RPMI8226 (cell line): ENCODE measurements at regions not wholly inside any gene's neighbourhood (a gene's known extent, or its start where the extent isn't known, plus 50 kb on each side); places are given as distances from the start of the nearest gene placed in this dataset.

Experiments used
- DNase-seq: peaks from one replicate; pipeline ENCODE4 v3.0.0-alpha.2; 2015

GRCh38 chr5:112024769-112025168 is 267.8 kb upstream of the NREP start:
- DNase-seq = no peak

- no peak for DNase-seq
Measured at GRCh38 chr5:112024221-112024620, 267.2 kb upstream of the NREP start.

GRCh38 chr5:112023766-112024165 is 266.8 kb upstream of the NREP start:
- DNase-seq = no peak

- no peak for DNase-seq
Measured at GRCh38 chr5:112018846-112019245, 261.9 kb upstream of the NREP start.

GRCh38 chr5:112016980-112017379 is 260.0 kb upstream of the NREP start:
- DNase-seq = no peak

- DNase-seq = no peak
Measured at GRCh38 chr5:112014783-112015395, 257.9 kb upstream of the NREP start.

GRCh38 chr5:112013660-112014059 is 256.7 kb upstream of the NREP start:
- no peak for DNase-seq

GRCh38 chr5:112012104-112012503 is 255.1 kb upstream of the NREP start:
- no peak for DNase-seq

GRCh38 chr5:112010475-112010874 is 253.5 kb upstream of the NREP start:
- DNase-seq = no peak

- no peak for DNase-seq
Measured at GRCh38 chr5:112006721-112007120, 249.7 kb upstream of the NREP start.

- no peak for DNase-seq
Measured at GRCh38 chr5:112005623-112005930, 248.6 kb upstream of the NREP start.

GRCh38 chr5:112004867-112005622 is 248.1 kb upstream of the NREP start:
- DNase-seq = no peak

- DNase-seq = no peak
Measured at GRCh38 chr5:112002376-112002775, 245.4 kb upstream of the NREP start.

GRCh38 chr5:111999286-111999685 is 242.3 kb upstream of the NREP start:
- no peak for DNase-seq

- DNase-seq = no peak
Measured at GRCh38 chr5:111998871-111999270, 241.9 kb upstream of the NREP start.

GRCh38 chr5:111997711-111998110 is 240.7 kb upstream of the NREP start:
- no peak for DNase-seq

GRCh38 chr5:111997308-111997707 is 240.3 kb upstream of the NREP start:
- DNase-seq = no peak

- DNase-seq = no peak
Measured at GRCh38 chr5:111996574-111996973, 239.6 kb upstream of the NREP start.

GRCh38 chr5:111995701-111996100 is 238.7 kb upstream of the NREP start:
- DNase-seq = no peak

- no peak for DNase-seq
Measured at GRCh38 chr5:111993242-111993641, 236.2 kb upstream of the NREP start.

- no peak for DNase-seq
Measured at GRCh38 chr5:111984044-111984443, 227.1 kb upstream of the NREP start.

GRCh38 chr5:111983459-111983858 is 226.5 kb upstream of the NREP start:
- no peak for DNase-seq

GRCh38 chr5:111977436-111977829 is 220.4 kb upstream of the NREP start:
- no peak for DNase-seq

- DNase-seq = no peak
Measured at GRCh38 chr5:111976705-111977435, 219.9 kb upstream of the NREP start.
